HG03064 (cell line): ENCODE measurements at regions not wholly inside any gene's neighbourhood (a gene's known extent, or its start where the extent isn't known, plus 50 kb on each side); places are given as distances from the start of the nearest gene placed in this dataset.
A peak's percentile ranks its signal among the peaks of the same experiment; 100 is the strongest.
"Not testable (repeated sequence)": the region's sequence is repeated elsewhere in the genome, so short reads cannot be mapped to it uniquely, and the experiment has no call there.

Experiments
- ATAC-seq: cut with Tn5 transposase; IDR thresholded peaks from one replicate; pipeline ENCODE4 v1.9.1; 2021; ENCODE audit warnings: low read depth; ENCODE audit not compliant: unreplicated experiment

- ATAC-seq, result no peak
These were observed 158.3 kb downstream of the FAM174A start for GRCh38 chr5:100693481-100693880.

DNA sequence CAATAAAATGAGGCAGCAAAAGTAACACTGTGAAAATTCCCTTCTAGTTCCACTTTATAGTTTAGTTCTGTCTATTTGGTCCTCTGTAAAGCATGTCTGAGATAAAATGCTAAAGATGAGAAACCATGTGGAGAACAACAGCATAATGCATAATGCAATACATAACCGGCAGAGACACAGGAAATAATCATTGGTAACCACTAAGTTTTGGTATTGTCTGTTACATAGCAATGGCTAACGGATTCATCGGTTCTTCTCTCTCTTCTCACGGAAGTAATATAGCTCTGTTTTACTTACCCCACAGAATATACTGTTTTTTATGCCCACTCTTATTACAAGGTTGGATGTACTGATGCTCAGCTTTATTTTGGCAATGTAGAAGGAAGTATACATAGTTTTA lies 158.9 kb downstream of the FAM174A start:
- ATAC-seq, result no peak

- ATAC-seq, result no peak
These were observed 162.8 kb downstream of the FAM174A start for GRCh38 chr5:100697970-100698369.

DNA sequence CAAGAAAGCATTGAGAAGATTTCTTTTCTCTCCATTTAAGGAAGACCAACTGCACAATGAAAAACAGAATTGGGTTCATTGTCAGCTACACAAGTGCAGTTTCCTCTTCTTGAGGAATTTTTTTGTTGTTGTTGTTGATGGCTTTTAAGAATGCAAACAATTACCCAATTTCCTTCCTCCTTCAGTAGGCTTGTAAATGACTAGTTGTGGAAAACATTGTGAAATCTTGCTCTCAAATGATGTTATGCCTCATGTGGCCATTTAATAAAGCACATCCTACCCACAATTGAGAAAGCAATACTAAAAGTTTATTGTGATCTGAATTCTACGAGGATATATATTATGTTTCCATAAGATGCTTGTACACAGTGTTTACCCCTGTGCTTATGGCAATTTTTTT lies 171.6 kb downstream of the FAM174A start:
- ATAC-seq, result no peak

GRCh38 chr5:100708645-100709171 lies 173.5 kb downstream of the FAM174A start:
- ATAC-seq, result no peak

DNA sequence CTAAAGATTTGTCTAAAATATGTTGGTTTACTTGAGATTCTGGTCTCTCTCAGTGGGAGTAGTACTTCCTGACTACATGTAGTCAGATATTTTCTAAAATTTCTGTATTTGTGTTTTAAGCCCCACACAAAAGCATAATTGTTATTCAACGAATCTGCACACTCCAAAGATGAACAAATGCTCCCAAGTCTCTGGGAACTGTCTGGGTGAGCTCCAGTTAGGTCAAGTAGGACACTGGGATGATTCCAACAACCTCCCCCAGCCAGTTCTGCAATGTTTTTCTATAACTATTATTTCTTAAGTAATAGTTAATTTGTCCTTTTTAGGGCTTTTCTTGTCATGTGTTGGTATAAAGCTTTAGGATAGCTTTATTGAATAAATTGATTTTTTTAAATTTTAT lies 174.6 kb downstream of the FAM174A start:
- no peak for ATAC-seq

DNA sequence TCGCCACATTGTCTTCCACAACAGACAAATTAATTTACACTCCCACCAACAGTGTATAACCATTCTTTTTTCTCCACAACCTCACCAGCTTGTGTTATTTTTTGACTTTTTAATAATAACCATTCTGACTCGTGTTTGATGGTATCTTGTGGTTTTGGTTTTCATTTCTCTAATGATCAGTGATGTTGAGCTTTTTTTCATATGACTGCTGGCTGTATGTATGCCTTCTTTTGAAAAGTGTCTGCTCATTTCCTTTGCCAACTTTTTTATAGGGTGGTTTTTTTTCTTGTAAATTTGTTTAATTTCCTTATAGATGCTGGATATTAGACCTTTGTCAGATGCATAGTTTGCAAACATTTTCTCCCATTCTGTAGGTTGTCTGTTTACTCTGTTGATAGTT lies 179.6 kb downstream of the FAM174A start:
- ATAC-seq, result not testable (repeated sequence)

GRCh38 chr5:100722657-100723056 lies 180.4 kb downstream of the ST8SIA4 start:
- no peak for ATAC-seq

DNA sequence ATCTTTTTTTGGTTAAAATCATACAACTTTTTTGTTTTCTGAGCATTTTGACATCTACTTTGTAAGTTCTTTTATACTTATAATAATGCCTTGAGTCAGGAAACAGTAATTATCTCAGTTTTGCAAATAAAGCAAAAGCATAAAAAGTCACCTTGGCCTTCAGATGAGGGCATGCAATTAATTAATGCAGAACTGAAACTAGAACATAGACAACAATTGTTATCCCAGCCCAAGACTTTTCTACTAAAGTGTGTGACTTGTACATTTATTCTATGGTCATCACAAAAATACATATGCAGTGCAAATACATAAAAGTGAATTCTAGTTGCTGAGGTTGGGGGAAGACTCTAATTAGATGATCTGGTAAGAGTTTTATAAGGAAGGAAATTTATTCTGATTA lies 179.9 kb downstream of the ST8SIA4 start:
- no peak for ATAC-seq

- no peak for ATAC-seq
These were observed 177.0 kb downstream of the ST8SIA4 start for GRCh38 chr5:100726116-100726515.

DNA sequence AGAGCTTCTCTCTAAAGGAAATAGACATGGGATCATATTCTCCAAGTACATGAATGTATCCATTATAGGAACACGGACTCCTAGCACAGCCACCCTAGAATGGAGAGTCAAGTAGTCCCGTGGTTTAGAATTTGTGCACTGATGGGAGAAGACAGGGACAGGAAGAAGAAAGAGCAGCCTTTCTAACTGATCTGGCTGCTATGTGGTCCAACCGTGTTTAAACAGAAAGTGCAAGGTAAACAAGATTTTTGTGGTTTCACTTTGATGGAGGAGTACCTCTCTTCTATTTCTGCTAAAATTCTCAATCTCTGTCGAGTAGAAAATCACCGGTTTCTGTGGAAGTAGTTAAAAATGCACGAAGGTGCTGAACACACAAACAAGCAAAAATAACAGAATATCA lies 171.3 kb downstream of the ST8SIA4 start:
- peak; percentile 96 for ATAC-seq

DNA sequence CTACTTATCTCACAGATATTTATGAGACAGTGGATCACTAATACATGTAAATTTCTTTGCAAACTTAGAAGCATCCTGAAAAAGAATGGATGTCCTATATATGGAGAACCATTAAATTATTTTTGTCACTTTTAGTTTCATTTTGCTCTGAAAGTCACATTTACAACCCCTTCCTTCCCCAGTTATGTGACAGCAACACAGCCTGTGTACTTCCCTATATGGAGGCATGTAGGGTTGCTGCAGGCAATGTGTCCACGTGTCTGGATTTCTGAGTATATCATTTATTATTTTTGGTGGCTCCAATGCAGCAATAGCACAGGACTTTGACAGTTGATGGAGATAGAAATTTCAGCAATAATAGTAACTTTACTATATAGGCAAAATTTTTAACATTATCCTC lies 156.4 kb downstream of the ST8SIA4 start:
- ATAC-seq, result peak; percentile 84

- no peak for ATAC-seq
These were observed 153.3 kb downstream of the ST8SIA4 start for GRCh38 chr5:100749771-100750284.

DNA sequence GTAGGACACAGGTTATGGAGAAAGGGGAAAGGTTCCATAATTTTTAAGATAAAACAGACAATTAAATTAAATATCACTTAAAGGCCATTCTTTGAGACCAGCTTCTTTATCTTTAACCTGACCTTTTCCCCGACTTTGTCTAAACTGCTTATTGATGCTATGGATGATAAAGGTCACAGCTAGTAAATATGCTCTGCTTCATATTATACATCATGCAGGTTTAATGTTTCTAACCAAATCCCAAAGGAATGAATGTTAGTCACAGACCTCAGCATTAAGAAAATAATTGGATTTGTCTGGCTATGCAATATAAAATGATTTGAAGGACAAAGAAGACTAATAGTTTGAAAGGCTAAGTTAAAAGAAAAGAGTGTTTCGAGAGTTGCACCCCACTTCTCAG lies 147.6 kb downstream of the ST8SIA4 start:
- no peak for ATAC-seq
